ENCODE measurements at regions not wholly inside any gene's neighbourhood (a gene's known extent, or its start where the extent isn't known, plus 50 kb on each side); places are given as distances from the start of the nearest gene placed in this dataset.

DNA sequence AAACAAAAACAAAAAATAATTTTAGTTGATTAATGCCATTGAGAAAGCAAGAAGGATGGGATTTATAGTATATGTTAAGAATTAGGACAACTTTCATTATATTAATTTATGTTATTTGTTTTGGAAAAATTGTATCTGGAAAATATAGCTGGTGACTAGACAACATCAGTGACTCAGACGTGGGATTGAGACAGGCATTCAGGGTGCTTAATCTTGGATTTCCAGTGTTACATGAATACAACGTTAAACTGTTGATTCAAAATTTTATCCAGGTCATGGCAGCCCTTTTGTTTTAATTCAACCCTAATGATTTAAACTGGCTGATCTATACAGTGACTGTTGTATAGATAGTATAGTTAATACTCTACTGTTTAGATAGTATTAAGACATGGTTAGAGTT is 827.1 kb upstream of the B3GALT2 start:
- TF ChIP-seq, protein P1, sequence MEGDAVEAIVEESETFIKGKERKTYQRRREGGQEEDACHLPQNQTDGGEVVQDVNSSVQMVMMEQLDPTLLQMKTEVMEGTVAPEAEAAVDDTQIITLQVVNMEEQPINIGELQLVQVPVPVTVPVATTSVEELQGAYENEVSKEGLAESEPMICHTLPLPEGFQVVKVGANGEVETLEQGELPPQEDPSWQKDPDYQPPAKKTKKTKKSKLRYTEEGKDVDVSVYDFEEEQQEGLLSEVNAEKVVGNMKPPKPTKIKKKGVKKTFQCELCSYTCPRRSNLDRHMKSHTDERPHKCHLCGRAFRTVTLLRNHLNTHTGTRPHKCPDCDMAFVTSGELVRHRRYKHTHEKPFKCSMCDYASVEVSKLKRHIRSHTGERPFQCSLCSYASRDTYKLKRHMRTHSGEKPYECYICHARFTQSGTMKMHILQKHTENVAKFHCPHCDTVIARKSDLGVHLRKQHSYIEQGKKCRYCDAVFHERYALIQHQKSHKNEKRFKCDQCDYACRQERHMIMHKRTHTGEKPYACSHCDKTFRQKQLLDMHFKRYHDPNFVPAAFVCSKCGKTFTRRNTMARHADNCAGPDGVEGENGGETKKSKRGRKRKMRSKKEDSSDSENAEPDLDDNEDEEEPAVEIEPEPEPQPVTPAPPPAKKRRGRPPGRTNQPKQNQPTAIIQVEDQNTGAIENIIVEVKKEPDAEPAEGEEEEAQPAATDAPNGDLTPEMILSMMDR (IDR thresholded peaks at IDR 0.05): no peak
- no peak for TF ChIP-seq POLR2A (IDR thresholded peaks at IDR 0.05)
